Fibroblast of lung (primary cell): ENCODE measurements at regions not wholly inside any gene's neighbourhood (a gene's known extent, or its start where the extent isn't known, plus 50 kb on each side); places are given as distances from the start of the nearest gene placed in this dataset.

Source experiments
- CTCF ChIP-seq, 2 donors: IDR thresholded peaks in 1 of 2; conservative IDR thresholded peaks in 1 of 2; 1 replicate in 1 of 2; 2 replicates in 1 of 2; pipeline ENCODE4 v1.5.1; 2011 to 2012; ENCODE audit warnings: low read length in 2 of 2, control low read depth in 1 of 2, inconsistent platforms in 1 of 2, low read depth in 1 of 2, mild to moderate bottlenecking in 1 of 2
- EZH2 ChIP-seq: IDR thresholded peaks from 2 replicates; pipeline ENCODE4 v1.5.1; 2012; ENCODE audit warnings: low read length, control low read depth, mild to moderate bottlenecking; ENCODE audit errors: missing control alignments

DNA sequence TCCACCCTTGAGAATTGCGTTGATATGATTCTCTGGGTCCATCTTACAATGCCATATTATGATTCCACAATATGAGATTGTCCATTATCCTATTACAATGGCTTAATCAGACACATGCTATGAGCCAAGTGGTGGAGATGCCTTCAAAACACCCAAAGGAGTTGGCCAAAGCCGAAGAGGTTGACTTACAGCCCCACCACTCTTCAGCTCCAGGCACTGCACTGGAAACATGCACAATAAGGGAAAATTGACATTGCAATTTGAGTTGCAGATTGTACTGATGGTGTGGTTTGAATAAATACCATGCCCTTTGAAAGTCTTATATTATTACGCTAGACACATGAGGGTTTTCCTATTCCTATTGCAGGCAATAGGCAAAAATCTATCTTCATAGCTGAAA lies 75.4 kb upstream of the TNFSF11 start:
- TF ChIP-seq CTCF (conservative IDR thresholded peaks at IDR 0.05 in 1 of 2, IDR thresholded peaks at IDR 0.05 in 1 of 2; ENCODE audit: low read depth in 1 of 2, low read length in 2 of 2) (peak in 1 of 2 donors; percentile 14), EZH2 (no peak)
